HFFc6 (cell line): ENCODE measurements at regions not wholly inside any gene's neighbourhood (a gene's known extent, or its start where the extent isn't known, plus 50 kb on each side); places are given as distances from the start of the nearest gene placed in this dataset.

ENCODE experiments used
- DNase-seq: peaks from one replicate; pipeline ENCODE4 v3.0.0-alpha.2; 2018
- H3K27ac Mint-ChIP-seq: 2 replicates; pipeline ENCODE4 v1.8.0; 2020; ENCODE audit warnings: mild to moderate bottlenecking, mixed read lengths
- H3K27me3 Mint-ChIP-seq: 2 replicates; pipeline ENCODE4 v1.8.0; 2021; ENCODE audit warnings: mild to moderate bottlenecking, moderate library complexity, mixed read lengths; ENCODE audit not compliant: insufficient read depth
- H3K36me3 Mint-ChIP-seq: 2 replicates; pipeline ENCODE4 v1.8.0; 2021; ENCODE audit warnings: low read depth, mixed read lengths
- H3K4me1 Mint-ChIP-seq: 2 replicates; pipeline ENCODE4 v1.8.0; 2020; ENCODE audit warnings: low read depth, mixed read lengths
- H3K4me3 Mint-ChIP-seq: 2 replicates; pipeline ENCODE4 v1.8.0; 2020; ENCODE audit warnings: mild to moderate bottlenecking, moderate library complexity, mixed read lengths
- H3K9me3 Mint-ChIP-seq: 2 replicates; pipeline ENCODE4 v1.8.0; 2020; ENCODE audit warnings: mild to moderate bottlenecking, mixed read lengths
- CTCF ChIP-seq: fragments of 200-600 bp; sonication (generic); IDR thresholded peaks from 2 replicates; pipeline ENCODE4 v1.5.0; 2021; ENCODE audit warnings: antibody characterized with exemption, mild to moderate bottlenecking

- DNase-seq = no peak
- no peak for TF ChIP-seq CTCF
- Mint-ChIP-seq H3K36me3 (no peaks in the 10 kb centered on the region), H3K4me3 (no peak overlapping the region), H3K27me3 (no peaks in the 10 kb centered on the region), H3K4me1 (no peaks in the 10 kb centered on the region), H3K27ac (no peak overlapping the region), H3K9me3 (peaks cover 6% of the 10 kb centered on the region)
Measured at GRCh38 chr14:45364565-45365156, 111.7 kb upstream of the MIS18BP1 start.

- Mint-ChIP-seq H3K27me3 (no peaks in the 10 kb centered on the region), H3K4me1 (no peaks in the 10 kb centered on the region), H3K27ac (no peak overlapping the region), H3K36me3 (no peaks in the 10 kb centered on the region), H3K4me3 (no peak overlapping the region), H3K9me3 (peaks cover 18% of the 10 kb centered on the region)
- no peak for TF ChIP-seq CTCF
- no peak for DNase-seq
Measured at GRCh38 chr14:45362505-45362904, 109.5 kb upstream of the MIS18BP1 start.

- no peaks in the 10 kb centered on the region for H3K27me3 Mint-ChIP-seq
- no peaks in the 10 kb centered on the region for H3K4me1 Mint-ChIP-seq
- no peak for TF ChIP-seq CTCF
- no peaks in the 10 kb centered on the region for H3K36me3 Mint-ChIP-seq
- no peak overlapping the region for H3K27ac Mint-ChIP-seq
- no peak for DNase-seq
- H3K4me3 Mint-ChIP-seq = no peak overlapping the region
- peaks cover 19% of the 10 kb centered on the region for H3K9me3 Mint-ChIP-seq
Measured at GRCh38 chr14:45361727-45362126, 108.7 kb upstream of the MIS18BP1 start.

GRCh38 chr14:45359746-45360145 lies 106.7 kb upstream of the MIS18BP1 start:
- no peaks in the 10 kb centered on the region for H3K36me3 Mint-ChIP-seq
- no peaks in the 10 kb centered on the region for H3K4me1 Mint-ChIP-seq
- no peak overlapping the region for H3K27ac Mint-ChIP-seq
- no peak overlapping the region for H3K4me3 Mint-ChIP-seq
- peaks cover 28% of the 10 kb centered on the region for H3K9me3 Mint-ChIP-seq
- TF ChIP-seq CTCF = no peak
- DNase-seq = no peak
- H3K27me3 Mint-ChIP-seq = no peaks in the 10 kb centered on the region

GRCh38 chr14:45332360-45332988 lies 79.5 kb upstream of the MIS18BP1 start:
- TF ChIP-seq CTCF = no peak
- no peak overlapping the region for H3K4me3 Mint-ChIP-seq
- H3K9me3 Mint-ChIP-seq = peaks cover 44% of the 10 kb centered on the region
- H3K27me3 Mint-ChIP-seq = no peaks in the 10 kb centered on the region; the same call in 1 of the 2 replicates
- H3K4me1 Mint-ChIP-seq = no peaks in the 10 kb centered on the region
- H3K27ac Mint-ChIP-seq = no peak overlapping the region
- no peaks in the 10 kb centered on the region for H3K36me3 Mint-ChIP-seq
- no peak for DNase-seq
